ENCODE measurements at regions not wholly inside any gene's neighbourhood (a gene's known extent, or its start where the extent isn't known, plus 50 kb on each side); places are given as distances from the start of the nearest gene placed in this dataset.
"Not testable (repeated sequence)": the region's sequence is repeated elsewhere in the genome, so short reads cannot be mapped to it uniquely, and the experiment has no call there.

GRCh38 chr11:22920939-22921565, 60.8 kb upstream of the CCDC179 start:
- DNase-seq = peak in 1 of 2 experiments; percentile 54

- DNase-seq = no peak
Measured at GRCh38 chr11:22922672-22923071, 62.4 kb upstream of the CCDC179 start.

GRCh38 chr11:22923561-22923960, 63.3 kb upstream of the CCDC179 start:
- DNase-seq = no peak

GRCh38 chr11:22926341-22926740, 66.1 kb upstream of the CCDC179 start:
- DNase-seq = no peak

GRCh38 chr11:22927793-22928192, 67.5 kb upstream of the CCDC179 start:
- no peak for DNase-seq

GRCh38 chr11:22928207-22928917, 68.1 kb upstream of the CCDC179 start:
- peak in 1 of 2 experiments; percentile 3 for DNase-seq

- DNase-seq = no peak
Measured at GRCh38 chr11:22930816-22931594, 70.7 kb upstream of the CCDC179 start.

GRCh38 chr11:22938691-22939090, 78.4 kb upstream of the CCDC179 start:
- DNase-seq = no peak

GRCh38 chr11:22941544-22941943, 81.3 kb upstream of the CCDC179 start:
- not testable (repeated sequence) for DNase-seq

- no peak for DNase-seq
Measured at GRCh38 chr11:22957786-22958185, 97.5 kb upstream of the CCDC179 start.

- no peak for DNase-seq
Measured at GRCh38 chr11:22974251-22974650, 114.0 kb upstream of the CCDC179 start.

GRCh38 chr11:22976146-22976545, 115.9 kb upstream of the CCDC179 start:
- DNase-seq = peak in 1 of 2 experiments; percentile 4

GRCh38 chr11:22982903-22983302, 122.6 kb upstream of the CCDC179 start:
- no peak for DNase-seq

- DNase-seq = no peak
Measured at GRCh38 chr11:22984045-22984444, 123.8 kb upstream of the CCDC179 start.

GRCh38 chr11:22989371-22989770, 129.1 kb upstream of the CCDC179 start:
- no peak for DNase-seq

- no peak for DNase-seq
Measured at GRCh38 chr11:22991196-22991595, 130.9 kb upstream of the CCDC179 start.

- no peak for DNase-seq
Measured at GRCh38 chr11:23006730-23007129, 146.5 kb upstream of the CCDC179 start.

GRCh38 chr11:23010790-23011335, 150.6 kb upstream of the CCDC179 start:
- no peak for DNase-seq

- no peak for DNase-seq
Measured at GRCh38 chr11:23012930-23013329, 152.7 kb upstream of the CCDC179 start.

GRCh38 chr11:23013509-23013908, 153.2 kb upstream of the CCDC179 start:
- DNase-seq = no peak

GRCh38 chr11:23021287-23021863, 161.1 kb upstream of the CCDC179 start:
- DNase-seq = peak in 1 of 2 experiments; percentile 21

GRCh38 chr11:23022854-23023253, 162.6 kb upstream of the CCDC179 start:
- no peak for DNase-seq

GRCh38 chr11:23023319-23023718, 163.0 kb upstream of the CCDC179 start:
- no peak for DNase-seq

All from SW 1271 (cell line).